AG10803 (cell line): ENCODE measurements at regions not wholly inside any gene's neighbourhood (a gene's known extent, or its start where the extent isn't known, plus 50 kb on each side); places are given as distances from the start of the nearest gene placed in this dataset.
"Not testable (repeated sequence)": the region's sequence is repeated elsewhere in the genome, so short reads cannot be mapped to it uniquely, and the experiment has no call there.

ENCODE experiments used
- DNase-seq: peaks from one replicate; pipeline ENCODE4 v3.0.0; 2010; ENCODE audit warnings: low read depth
- H3K4me3 ChIP-seq: 2 replicates; pipeline ENCODE4 v1.5.1; 2011; ENCODE audit warnings: mild to moderate bottlenecking, low read length, control low read depth
- TF ChIP-seq, protein P1 (sequence below): conservative IDR thresholded peaks from 2 replicates; pipeline ENCODE4 v1.5.1; 2011; ENCODE audit warnings: mild to moderate bottlenecking, low read length, control low read depth, inconsistent platforms

DNA sequence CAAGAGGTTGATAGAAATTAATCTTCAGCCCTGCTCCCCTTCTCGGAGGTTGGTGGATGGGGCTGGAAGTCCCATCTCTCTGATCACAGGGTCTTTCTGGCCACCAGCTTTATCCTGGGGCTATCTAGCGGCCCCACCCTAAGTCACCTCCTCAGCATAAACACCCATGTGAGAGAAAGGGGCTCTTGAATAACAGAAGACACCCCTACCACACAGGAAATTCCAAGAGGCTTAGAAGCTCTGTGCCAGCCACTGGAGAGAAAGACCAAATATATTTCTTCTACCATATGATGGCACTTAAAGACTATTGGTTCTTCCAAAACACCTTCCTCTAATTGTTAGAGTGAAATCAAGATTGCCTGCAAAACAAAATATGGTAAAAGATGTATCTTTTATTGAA is 219.7 kb downstream of the VAPA start:
- no peak for DNase-seq
- TF ChIP-seq, protein P1, sequence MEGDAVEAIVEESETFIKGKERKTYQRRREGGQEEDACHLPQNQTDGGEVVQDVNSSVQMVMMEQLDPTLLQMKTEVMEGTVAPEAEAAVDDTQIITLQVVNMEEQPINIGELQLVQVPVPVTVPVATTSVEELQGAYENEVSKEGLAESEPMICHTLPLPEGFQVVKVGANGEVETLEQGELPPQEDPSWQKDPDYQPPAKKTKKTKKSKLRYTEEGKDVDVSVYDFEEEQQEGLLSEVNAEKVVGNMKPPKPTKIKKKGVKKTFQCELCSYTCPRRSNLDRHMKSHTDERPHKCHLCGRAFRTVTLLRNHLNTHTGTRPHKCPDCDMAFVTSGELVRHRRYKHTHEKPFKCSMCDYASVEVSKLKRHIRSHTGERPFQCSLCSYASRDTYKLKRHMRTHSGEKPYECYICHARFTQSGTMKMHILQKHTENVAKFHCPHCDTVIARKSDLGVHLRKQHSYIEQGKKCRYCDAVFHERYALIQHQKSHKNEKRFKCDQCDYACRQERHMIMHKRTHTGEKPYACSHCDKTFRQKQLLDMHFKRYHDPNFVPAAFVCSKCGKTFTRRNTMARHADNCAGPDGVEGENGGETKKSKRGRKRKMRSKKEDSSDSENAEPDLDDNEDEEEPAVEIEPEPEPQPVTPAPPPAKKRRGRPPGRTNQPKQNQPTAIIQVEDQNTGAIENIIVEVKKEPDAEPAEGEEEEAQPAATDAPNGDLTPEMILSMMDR = no peak
- no peak overlapping the region for H3K4me3 ChIP-seq

DNA sequence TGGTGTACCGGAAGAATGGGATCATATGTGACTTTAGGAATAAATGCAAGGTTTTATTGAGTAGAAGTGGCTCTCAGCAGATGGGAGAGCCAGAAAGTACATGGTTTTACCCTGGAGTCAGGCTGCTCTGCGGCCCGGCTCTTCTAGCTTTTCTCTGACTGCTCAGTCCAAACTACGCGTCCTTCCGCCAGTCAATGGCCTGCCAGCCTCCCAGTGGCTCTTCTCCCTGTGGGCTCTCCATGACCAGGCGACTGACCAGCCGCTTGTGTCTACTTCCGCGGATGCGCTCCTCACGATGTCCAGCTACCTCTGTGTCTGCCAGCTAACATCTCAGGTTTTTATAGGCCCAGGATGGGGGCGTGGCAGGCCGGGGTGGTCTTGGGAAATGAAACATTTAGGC is 220.4 kb downstream of the VAPA start:
- no peak overlapping the region for H3K4me3 ChIP-seq
- TF ChIP-seq, protein P1 = no peak
- no peak for DNase-seq

DNA sequence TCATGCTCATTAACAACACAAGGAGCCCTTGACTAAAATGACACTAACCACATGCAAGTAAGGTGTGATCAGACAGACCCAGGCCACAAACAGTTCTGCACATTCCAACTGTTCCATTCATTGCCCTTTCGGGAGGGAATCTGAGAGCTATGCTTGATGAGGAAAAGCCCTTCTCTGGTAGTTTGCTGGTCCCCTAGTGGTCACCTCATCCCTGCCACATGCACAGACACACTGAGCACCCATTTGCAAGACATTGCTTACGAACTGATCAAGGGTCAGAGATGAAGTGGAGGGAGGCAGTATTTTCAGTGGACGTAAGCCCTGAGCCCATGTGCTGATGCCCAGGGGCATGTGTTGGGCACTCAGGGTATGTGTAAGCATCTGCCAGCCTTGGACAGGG is 220.9 kb downstream of the VAPA start:
- not testable (repeated sequence) for H3K4me3 ChIP-seq, DNase-seq

DNA sequence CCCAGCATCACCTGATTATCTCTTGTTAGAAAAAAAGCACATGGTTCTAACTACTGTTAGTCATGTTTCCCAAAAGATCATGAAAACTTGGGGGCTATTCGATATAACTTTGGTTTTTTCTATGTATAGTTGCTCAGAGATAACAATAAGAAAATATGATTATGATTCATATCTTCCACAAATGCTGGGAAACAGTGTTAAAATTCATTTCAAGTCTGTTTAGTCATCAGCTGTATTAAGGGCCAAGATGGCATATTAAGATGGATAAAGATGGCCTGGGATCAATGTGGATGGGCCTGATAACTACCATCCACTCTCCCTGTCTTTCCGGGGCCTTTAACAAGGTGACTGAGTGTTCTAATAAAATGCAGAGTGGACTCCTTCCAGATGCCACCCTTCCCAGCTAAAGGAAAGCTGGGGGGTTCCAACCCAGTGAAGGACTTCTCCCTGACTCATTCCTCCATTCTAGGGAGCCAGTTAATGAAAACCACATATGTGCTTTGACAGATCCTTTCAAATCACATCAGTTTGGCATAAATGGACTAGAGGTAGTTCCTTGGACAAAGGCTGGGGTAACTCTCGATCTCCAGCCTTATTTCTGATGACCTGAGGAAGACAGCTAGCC is 221.6 kb downstream of the VAPA start:
- DNase-seq = no peak
- TF ChIP-seq, protein P1 = no peak
- H3K4me3 ChIP-seq = no peak overlapping the region

DNA sequence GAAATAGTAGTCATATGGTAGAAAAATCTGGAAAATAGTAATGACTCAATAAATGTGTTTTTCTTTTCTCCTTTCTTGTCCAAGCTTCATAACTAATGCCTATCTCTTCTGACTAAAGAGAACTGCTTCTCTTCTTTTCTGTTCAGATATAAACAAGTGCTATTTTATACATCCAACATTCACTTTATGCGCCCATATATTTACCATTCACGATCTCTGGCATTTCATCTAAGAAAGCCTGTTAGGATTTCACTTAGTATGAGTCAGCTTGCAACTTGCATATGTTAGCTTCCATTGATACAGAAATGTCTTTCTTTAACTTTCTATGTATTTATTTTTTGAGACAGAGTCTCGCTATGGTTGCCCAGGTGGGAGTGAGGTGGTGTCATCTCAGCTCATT is 224.9 kb downstream of the VAPA start:
- DNase-seq = no peak
- H3K4me3 ChIP-seq = no peak overlapping the region
- TF ChIP-seq, protein P1 = no peak

DNA sequence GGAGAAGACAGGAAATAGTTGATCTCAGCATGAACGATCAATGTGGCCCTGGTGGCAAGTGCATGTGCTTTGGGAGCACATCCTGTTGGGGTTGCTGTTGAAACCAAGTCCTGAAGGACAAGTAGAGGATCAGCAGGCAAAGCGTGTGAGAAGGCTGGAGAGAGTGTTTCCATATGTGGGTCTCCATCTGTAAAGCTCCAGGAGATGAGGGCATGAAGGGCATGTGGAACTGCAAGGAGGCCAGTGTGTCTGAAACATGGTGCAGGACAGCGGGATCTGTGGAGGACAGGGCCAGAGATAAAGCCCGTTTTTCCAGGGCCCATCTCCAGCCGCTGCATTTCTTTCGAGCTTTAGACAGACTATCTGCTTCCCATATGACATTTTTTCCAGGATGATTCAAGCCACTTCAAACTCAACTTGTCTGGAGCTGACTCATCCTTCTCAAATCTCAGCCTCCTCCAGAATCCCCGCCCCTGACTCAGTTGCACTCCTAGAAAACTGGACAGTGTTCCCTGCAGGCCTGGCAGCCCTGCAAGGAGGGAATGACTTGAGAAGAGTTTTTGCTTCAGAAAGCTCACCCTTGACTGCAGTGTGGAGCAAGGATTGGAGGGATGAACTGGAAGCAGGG is 226.1 kb downstream of the VAPA start:
- peak; percentile 80 for DNase-seq
- TF ChIP-seq, protein P1 = 0 out of 2 replicates have a peak, but pooled peaks have one; percentile 8
- H3K4me3 ChIP-seq = peak overlapping the region; percentile 6; the same call in 1 of the 2 replicates

DNA sequence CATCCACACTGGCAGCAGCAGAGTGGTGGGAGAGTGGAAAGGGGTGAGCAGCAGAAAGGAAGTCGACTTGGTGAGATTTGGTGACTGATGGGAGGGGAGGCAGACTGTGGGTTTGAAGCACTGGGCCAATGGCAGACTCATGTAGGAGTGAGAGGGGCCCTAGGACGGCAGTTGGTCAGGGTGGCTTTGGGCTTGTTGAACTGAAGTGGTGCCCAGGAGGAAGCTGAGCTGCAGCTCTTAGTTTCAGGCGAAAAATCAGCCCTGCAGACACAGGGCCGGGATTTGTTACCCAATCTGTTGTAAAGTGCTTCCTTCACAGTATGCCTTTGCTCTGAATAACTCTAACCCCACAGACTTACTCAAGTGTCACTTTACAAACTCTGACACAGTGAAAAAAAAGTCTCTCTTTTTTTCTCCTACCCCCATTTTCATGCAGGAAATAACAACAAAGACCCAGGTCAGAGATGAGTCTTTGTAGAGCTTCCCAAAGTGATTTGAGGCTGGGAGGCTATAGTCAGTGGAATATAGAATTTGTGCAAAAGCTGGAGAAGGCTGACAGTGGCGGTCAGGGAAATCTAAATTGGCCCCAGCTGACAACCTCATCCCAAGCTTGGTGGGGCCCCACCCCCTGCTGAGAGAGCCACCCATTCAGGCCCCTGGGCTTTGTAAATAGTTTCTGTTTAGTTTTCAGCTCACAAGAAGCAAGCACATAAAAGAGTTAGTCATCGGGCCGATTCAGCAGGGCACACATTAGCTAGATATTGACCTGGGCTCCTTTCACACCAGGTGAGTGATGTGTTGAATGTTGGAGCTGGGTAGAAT is 226.9 kb downstream of the VAPA start:
- TF ChIP-seq, protein P1 = no peak
- peak overlapping the region; percentile 6; the same call in 1 of the 2 replicates for H3K4me3 ChIP-seq
- DNase-seq = peak; percentile 73
